SK-N-MC (cell line): ENCODE measurements at regions not wholly inside any gene's neighbourhood (a gene's known extent, or its start where the extent isn't known, plus 50 kb on each side); places are given as distances from the start of the nearest gene placed in this dataset.

Experiments used
- EZH2 ChIP-seq: fragments of 200-600 bp; sonication (generic); IDR thresholded peaks from one replicate; pipeline ENCODE4 v1.6.1; 2017; ENCODE audit warnings: antibody characterized with exemption
- POLR2AphosphoS5 ChIP-seq: IDR thresholded peaks from 2 replicates; pipeline ENCODE4 v1.6.1; 2012; ENCODE audit warnings: mild to moderate bottlenecking, low read depth, low read length, borderline replicate concordance

DNA sequence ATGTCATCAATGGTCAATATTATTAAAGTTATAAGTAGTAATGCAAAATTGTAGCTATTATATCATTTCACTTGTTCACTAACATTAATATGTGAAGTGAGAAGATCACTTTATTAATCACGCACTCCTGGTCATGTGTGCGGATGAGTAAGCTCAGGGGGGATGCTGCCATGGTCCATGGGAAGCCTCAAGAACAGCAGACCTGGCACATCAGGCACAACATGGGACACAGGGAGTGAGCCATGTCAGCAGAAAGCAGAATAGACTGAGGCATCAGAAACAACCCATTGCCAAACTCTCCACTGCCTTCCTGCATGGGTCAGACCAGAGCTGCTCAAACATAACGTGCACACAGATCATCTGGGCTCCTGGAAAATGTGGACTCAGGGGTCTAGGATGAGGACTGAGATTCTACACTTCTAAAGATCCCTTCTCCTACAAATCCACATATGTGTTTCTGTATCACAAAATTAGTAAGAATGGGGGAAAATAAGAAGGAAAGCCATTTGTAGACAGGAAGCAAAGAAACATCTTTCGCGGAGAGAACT is 63.8 kb upstream of the VPREB1 start:
- no peak for TF ChIP-seq POLR2AphosphoS5
- TF ChIP-seq EZH2: no peak
